HG03159 (cell line): ENCODE measurements at regions not wholly inside any gene's neighbourhood (a gene's known extent, or its start where the extent isn't known, plus 50 kb on each side); places are given as distances from the start of the nearest gene placed in this dataset.

Experiments used
- ATAC-seq: cut with Tn5 transposase; IDR thresholded peaks from one replicate; pipeline ENCODE4 v1.9.1; 2021; ENCODE audit warnings: mild to moderate bottlenecking, moderate library complexity; ENCODE audit not compliant: unreplicated experiment

GRCh38 chr10:8463853-8464252 lies 409.4 kb downstream of the GATA3 start:
- ATAC-seq = no peak

DNA sequence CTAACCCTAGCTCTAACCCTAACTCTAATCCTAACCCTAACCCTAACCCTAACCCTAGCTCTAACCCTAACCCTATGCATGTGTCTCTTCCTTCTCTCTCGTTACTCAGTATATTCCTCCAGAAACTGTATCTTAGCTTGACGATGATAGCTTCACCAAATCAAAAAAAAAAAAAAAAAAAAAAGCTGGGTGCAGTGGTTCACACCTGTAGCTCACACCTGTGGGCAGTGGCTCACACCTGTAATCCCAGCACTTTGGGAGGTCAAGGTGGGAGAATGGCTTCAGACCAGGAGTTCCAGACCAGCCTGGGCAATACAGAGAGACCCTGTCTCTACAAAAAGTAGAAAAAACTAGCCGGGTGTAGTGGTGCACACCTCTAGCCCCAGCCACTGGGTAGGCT lies 414.0 kb downstream of the GATA3 start:
- no peak for ATAC-seq

- ATAC-seq = no peak
Measured at GRCh38 chr10:8473205-8473604, 418.7 kb downstream of the GATA3 start.

- no peak for ATAC-seq
Measured at GRCh38 chr10:8477300-8477699, 422.8 kb downstream of the GATA3 start.

DNA sequence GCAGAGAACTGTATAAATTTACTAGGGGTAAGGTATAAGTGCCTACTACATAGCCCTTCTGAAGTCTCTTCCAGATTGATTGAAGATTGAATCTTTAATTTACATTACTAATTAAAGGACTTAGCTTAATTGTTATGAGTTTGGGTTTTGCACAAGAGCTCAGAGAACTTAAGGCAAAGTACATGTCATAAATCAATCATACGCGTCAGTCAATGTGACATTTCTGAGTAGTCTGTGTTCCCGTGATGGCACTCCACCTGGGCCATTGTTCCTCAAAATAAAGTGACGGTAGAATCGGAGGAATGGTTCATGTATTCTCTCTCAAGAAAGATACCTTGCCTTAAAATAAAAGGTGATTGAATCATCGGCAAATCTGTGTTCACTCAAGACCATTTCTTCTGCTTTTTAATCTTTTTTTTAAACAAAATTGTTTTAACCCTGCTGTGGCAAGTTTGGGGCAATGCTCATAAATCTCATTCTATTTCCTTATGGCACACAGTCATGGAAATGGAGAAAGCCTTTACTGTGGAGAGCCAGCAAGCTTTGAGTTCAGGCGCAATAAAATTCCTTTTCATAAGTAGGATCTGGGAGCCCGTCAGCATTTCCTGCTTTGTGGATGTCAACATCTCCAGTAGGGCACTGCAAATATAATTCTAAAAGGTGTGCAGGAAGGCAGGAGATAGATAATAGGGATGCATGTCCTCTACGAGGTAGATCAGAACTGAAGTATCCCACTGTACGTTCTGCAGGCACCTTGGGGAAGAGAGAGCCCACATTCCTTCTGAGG lies 427.4 kb downstream of the GATA3 start:
- ATAC-seq = no peak

DNA sequence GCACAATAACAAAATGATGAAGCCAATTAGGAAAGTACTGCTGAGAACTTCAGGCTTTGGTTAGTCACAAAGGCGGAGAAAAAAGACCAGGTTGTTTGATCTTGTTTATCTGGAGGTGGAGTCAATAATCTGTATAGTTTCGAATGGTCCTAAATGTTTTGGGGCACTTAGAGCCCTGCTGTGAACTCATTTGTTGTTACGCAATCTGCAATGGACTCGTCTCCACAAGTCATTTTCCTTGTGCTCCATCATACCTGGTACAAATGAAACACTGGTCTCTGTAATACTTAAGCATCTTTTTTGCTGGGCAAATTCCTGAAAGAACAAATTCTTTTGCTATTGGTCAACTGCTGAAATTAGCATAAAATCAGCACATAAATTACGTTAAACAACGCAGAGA lies 430.5 kb downstream of the GATA3 start:
- no peak for ATAC-seq

DNA sequence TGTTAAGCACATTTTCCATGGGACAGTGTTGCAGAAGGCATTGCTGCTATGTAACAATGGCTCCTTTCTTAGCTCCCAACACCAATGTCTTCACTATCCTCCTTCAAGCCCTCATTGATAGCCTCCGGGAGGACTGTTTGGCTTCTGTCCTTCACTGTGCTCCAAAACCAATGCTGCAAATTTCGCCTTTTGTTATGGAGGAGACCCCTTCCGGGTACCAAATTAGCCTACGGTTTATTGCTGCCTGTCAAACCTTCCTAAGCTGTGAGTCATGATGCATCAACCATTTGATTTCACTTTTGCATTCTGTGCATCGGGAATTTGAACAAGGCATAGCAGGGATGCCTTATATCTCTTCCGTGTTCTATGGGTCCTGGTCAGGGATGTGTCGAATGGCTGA lies 432.9 kb downstream of the GATA3 start:
- no peak for ATAC-seq

DNA sequence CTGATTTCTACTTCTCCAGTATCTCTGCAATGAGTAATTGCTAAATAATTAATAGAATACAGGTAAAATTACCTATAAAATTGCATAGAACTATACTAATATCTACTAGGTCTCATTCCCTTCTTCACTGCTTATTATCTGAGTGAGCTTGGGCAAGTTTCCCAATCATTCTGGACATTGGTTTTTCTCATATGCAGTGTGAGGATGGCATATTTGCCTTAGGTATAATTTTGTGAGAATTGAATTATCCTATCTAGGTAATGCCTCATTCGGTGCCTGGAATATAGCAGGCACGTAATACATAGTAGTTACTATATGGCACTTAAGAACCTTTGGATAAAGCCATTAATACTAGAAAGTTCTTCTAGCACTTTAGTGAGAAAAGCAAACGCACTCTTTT lies 434.7 kb downstream of the GATA3 start:
- no peak for ATAC-seq

DNA sequence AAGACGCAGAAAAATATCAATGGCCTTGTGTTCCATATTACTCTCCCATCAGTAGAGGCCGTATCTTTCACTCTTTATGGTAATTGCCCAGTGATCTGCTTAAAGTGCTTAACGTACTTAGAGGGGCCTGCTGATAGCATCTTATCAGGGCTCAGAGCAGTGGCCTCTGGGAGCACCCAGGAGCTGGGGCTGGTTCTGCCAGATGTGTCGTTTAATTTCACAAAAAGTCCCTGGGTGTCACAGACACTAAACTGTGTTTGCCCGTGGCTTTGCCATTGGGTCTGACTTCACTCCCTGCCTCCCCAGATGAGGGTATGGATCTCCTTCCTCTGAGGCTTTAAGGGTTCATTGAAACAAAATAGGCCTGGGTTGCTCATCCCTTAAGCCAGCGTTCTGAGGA lies 435.3 kb downstream of the GATA3 start:
- no peak for ATAC-seq

DNA sequence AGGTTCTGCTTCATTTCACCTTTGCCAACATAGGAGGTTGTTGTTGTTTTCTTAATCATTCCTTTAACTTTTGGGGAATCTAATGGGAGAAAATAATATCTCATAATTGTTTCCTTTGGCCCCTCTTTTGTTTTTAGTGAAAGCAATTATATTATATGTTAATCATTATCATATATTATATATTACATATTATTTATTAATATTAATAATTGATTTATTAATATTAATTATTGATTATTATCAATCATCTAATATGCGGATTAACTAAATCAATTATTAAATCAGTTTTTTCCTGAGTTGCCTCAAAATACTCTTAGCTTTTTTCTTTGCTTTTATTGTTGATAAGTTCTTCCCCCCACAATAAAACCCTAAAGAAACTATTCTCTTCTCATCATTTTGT lies 443.8 kb downstream of the GATA3 start:
- no peak for ATAC-seq

DNA sequence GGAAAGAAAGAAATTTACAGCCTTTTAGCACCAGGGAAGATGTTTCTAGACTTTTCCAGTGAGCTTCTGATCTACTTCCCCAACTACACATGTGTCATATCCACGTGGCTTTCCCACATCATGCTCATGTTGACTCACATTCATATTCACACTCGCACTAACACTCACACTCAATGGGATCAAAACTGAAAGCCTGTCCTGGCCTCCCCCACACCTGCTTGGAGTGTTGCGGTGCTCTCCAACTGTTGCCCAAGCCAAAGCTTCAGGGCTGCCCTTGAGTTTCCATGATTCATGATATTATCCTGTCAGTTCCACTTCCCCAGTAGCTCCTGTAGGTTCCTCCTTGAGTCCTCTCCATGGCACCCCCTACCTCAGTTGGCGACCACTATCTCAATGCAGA lies 444.4 kb downstream of the GATA3 start:
- no peak for ATAC-seq

GRCh38 chr10:8499312-8499711 lies 444.8 kb downstream of the GATA3 start:
- no peak for ATAC-seq

DNA sequence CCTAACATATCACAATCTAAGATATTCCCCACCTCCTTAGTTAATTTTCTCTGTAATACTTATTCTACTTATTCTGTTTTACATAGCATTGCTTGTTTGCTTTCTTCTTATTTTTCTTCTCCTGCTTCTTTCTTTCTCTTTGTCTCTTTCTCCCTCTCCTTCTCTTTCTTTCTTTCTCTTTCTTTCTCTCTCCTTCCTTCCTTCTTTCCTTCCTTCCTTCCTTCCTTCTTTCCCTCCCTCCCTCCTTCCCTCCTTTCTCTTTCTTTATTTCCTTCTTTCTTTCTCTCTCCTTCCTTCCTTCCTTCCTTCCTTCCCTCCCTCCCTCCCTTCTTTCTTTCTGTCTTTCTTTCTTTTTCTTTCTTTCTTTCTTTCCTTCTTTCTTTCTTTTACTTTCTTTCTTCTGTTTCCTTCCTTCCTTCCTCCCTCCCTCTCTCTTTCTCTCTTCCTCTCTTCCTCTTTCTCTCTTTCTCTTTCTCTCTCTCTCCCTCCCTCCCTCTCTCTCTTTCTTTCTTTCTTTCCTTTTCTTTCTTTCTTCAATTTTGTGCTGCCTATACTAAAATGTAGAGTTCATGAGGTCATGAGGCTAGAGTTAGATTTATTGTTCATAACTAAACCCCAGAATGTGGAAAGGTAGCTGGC lies 445.4 kb downstream of the GATA3 start:
- no peak for ATAC-seq

- ATAC-seq = no peak
Measured at GRCh38 chr10:8502573-8502972, 448.1 kb downstream of the GATA3 start.

DNA sequence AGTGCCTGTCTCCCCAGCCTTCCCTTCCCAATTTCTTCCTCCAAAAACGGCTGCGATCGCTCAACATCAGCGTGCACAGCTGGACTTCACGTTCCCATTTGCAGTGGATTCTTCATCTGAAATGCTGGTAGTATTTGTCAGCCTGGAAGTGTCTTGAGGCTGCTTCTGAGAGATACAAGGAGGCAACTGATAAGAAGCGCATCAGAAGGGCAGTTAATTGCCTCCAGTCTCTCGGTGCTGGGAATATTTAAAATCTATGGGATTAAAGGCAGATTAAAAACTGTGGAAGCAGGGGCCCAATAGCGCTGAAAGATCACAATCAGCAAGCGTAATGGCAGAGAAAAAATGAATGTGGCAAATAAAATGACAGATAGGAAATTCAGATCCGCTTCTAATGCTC lies 450.0 kb downstream of the GATA3 start:
- no peak for ATAC-seq

DNA sequence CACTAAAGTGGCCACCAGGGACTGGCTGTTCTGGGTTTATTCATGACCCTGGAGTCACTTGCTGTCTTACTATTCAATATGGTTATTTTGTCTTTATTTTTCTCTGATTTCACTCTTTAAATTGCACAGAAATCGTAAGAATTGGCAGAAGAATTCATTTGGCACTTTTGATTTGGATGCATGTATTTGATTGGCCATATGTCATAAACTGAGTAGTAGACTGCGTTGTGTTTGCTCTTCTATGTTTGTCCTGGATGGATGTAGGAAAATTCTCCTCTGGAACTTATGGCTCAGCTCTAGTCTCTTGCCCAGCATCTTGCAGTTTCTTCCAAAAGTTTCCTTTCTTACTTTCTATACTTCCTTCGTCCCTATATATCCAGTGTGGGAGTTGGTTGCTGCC lies 452.7 kb downstream of the GATA3 start:
- no peak for ATAC-seq

- ATAC-seq = no peak
Measured at GRCh38 chr10:8508882-8509281, 454.4 kb downstream of the GATA3 start.

DNA sequence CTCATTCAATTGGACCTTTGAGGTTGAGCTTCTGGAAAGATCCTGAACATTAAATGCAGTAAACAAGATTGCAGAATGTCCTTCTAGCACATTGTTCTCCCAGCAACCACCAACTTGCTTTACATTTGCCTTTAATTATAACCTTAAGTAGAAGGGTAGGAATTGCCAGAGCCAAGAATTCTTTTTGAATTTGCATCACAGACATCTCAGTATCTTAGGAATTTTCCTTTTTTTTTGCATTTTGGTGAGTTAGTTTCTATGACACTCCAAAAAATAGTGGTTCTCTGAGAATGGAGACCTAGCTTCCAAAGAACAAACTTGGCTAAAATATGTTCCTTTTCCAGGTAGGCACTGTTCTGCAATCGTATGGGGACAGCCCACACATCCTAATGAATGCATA lies 456.0 kb downstream of the GATA3 start:
- ATAC-seq = no peak

- no peak for ATAC-seq
Measured at GRCh38 chr10:8511026-8511425, 456.5 kb downstream of the GATA3 start.

DNA sequence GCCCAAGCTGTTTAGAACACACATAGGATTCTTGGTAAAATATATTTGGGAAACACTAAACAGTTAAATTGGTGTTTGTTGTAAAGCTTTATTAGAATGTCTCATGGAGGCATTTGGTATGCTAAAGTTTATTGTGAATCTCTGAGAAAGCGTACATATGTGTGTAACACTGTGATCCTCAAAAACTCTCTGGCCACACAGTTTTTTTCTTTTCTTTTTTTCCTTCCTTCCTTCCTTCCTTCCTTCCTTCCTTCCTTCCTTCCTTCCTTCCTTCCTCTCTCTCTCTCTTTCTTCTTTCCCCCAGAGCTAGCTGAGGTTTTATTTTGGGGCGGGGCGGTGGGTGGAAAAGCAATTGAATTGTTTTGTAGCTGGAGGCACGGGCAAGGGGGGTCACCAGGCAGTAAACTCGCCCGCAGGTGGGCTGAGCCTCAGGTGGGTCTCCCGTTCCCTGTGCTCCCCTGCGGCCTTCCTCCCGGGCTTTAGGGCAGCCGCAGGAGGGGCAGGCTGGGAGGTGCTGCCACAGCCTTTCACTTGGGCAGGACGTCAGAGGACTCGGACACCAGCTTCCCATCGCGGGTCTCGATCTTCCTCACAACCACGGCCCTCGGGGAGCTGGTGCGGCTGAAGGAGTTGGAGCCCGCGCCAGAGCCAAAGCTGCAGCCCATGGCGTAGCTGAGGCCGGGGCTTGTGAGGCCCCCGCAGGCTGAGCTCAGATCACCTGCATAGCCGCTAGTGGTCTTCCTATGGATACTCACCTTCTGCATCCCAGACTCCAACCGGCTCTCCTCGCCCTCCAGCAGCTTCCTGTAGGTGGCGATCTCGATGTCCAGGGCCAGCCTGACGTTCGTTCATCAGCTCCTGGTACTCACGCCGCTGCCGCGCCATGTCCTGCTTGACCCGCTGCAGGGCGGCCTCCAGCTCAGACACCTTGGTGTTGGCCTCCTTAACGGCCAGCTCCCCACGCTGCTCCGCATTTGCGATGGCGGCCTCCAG lies 459.0 kb downstream of the GATA3 start:
- no peak for ATAC-seq

DNA sequence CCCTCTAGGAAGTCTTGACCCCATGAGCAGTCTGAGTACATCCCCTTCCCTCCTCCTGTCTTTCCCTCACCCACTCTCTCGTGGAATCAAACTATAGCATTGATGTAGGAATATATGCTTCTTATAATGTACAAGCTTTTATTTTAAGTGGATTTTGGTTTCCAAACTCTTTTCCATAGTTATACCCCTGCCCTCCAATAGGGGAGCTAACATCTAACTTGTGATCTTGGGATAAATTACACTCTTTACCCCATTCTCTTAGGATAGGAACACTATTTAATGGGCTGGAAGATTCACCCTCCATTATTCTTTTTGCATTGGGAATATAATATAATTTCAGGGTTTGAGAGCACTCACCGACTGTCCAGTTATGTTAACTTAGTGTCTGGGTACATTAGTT lies 465.9 kb downstream of the GATA3 start:
- ATAC-seq = no peak

GRCh38 chr10:8527773-8528172 lies 473.3 kb downstream of the GATA3 start:
- ATAC-seq = no peak
